Progenitor cell of endocrine pancreas (in vitro differentiated cells): ENCODE measurements at regions not wholly inside any gene's neighbourhood (a gene's known extent, or its start where the extent isn't known, plus 50 kb on each side); places are given as distances from the start of the nearest gene placed in this dataset.

ENCODE experiments used
- DNase-seq: peaks from one replicate; pipeline ENCODE4 v3.0.0; 2021; ENCODE audit warnings: low spot score; ENCODE audit not compliant: unreplicated experiment
- H3K27ac Mint-ChIP-seq: 2 replicates; pipeline ENCODE4 v1.8.0; 2021; ENCODE audit warnings: mild to moderate bottlenecking, moderate library complexity, mixed read lengths
- H3K27me3 Mint-ChIP-seq: 2 replicates; pipeline ENCODE4 v1.8.0; 2021; ENCODE audit warnings: mixed read lengths
- H3K36me3 Mint-ChIP-seq: 2 replicates; pipeline ENCODE4 v1.8.0; 2022; ENCODE audit warnings: mixed read lengths; ENCODE audit not compliant: insufficient read depth
- H3K4me1 Mint-ChIP-seq: 2 replicates; pipeline ENCODE4 v1.8.0; 2021; ENCODE audit warnings: low read depth, mixed read lengths
- H3K4me3 Mint-ChIP-seq: 2 replicates; pipeline ENCODE4 v1.8.0; 2021; ENCODE audit warnings: low read depth, mild to moderate bottlenecking, moderate library complexity, mixed read lengths
- H3K9me3 Mint-ChIP-seq: 2 replicates; pipeline ENCODE4 v1.8.0; 2021; ENCODE audit warnings: low read depth, mixed read lengths
- TF ChIP-seq, protein P1 (sequence below): fragments of 200-600 bp; sonication (generic); IDR thresholded peaks from one replicate; pipeline ENCODE4 v1.5.0; 2021; ENCODE audit warnings: antibody characterized with exemption, mild to moderate bottlenecking; ENCODE audit not compliant: unreplicated experiment

DNA sequence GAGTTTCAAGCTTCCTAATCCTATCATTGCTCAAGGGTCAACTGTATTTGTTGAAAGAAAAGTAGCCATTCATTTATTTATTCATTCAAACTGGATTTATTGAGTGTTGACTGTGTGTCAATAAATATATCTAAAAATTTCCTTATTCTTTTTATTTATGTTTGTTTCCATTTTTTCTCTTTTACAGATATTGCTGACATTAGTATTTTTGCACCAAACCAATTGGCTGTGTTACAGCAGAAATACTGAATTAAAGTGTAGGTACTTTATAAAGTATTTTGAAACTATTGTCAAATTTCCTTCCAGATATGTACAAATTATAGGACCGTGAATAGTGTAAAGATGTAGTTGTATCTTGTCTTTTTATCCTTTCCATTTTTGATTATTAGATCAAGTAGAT lies 692.0 kb upstream of the SLC10A2 start:
- peaks cover 4% of the 10 kb centered on the region for H3K4me1 Mint-ChIP-seq
- DNase-seq = no peak
- peaks cover 8% of the 10 kb centered on the region for H3K9me3 Mint-ChIP-seq
- H3K36me3 Mint-ChIP-seq = no peaks in the 10 kb centered on the region
- no peaks in the 10 kb centered on the region for H3K27me3 Mint-ChIP-seq
- TF ChIP-seq, protein P1, sequence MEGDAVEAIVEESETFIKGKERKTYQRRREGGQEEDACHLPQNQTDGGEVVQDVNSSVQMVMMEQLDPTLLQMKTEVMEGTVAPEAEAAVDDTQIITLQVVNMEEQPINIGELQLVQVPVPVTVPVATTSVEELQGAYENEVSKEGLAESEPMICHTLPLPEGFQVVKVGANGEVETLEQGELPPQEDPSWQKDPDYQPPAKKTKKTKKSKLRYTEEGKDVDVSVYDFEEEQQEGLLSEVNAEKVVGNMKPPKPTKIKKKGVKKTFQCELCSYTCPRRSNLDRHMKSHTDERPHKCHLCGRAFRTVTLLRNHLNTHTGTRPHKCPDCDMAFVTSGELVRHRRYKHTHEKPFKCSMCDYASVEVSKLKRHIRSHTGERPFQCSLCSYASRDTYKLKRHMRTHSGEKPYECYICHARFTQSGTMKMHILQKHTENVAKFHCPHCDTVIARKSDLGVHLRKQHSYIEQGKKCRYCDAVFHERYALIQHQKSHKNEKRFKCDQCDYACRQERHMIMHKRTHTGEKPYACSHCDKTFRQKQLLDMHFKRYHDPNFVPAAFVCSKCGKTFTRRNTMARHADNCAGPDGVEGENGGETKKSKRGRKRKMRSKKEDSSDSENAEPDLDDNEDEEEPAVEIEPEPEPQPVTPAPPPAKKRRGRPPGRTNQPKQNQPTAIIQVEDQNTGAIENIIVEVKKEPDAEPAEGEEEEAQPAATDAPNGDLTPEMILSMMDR = no peak
- H3K4me3 Mint-ChIP-seq = no peak overlapping the region
- H3K27ac Mint-ChIP-seq = no peak overlapping the region

DNA sequence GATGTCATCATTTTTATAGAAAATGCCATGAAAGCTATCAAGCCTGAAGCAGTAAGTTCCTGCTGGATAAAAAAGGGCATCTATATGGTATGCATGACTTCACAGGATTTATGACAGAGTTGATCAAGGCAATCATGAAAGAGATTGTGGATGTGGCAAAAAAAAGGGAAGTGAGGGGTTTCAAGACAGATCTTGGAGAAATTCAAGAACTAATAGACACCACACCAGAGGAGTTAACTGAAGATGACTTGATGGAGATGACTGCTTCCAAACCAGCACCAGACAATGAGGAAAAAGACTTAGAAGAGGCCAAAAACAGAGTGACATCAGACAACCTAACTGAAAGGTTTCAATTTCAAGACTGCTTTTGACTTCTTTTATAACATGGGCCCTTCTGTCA lies 691.1 kb upstream of the SLC10A2 start:
- H3K9me3 Mint-ChIP-seq = peaks cover 8% of the 10 kb centered on the region
- TF ChIP-seq, protein P1 = no peak
- peaks cover 4% of the 10 kb centered on the region for H3K4me1 Mint-ChIP-seq
- H3K36me3 Mint-ChIP-seq = no peaks in the 10 kb centered on the region
- H3K4me3 Mint-ChIP-seq = no peak overlapping the region
- no peak for DNase-seq
- no peak overlapping the region for H3K27ac Mint-ChIP-seq
- no peaks in the 10 kb centered on the region for H3K27me3 Mint-ChIP-seq

DNA sequence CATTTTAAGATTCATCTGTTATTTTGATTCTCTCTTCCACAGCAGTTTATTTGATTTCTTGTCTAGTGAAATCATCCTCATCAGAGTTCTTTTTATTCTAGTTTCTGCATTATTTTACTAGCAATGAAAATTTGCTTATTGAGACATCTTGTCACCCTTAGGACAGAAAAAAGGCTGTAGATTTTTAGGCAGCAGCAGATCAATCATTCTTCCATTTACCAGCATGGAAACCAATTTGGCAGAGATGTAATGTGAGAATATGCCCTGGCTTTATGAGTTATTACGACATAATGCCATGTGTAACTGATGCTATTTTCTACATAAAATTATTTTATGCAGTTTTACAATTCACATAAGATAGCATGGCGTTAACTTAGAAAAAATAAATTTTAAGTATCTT lies 688.6 kb upstream of the SLC10A2 start:
- Mint-ChIP-seq H3K27ac (no peak overlapping the region), H3K36me3 (no peaks in the 10 kb centered on the region), H3K9me3 (peaks cover 4% of the 10 kb centered on the region), H3K4me1 (no peaks in the 10 kb centered on the region), H3K4me3 (no peak overlapping the region), H3K27me3 (no peaks in the 10 kb centered on the region)
- TF ChIP-seq, protein P1 = no peak
- DNase-seq = no peak

DNA sequence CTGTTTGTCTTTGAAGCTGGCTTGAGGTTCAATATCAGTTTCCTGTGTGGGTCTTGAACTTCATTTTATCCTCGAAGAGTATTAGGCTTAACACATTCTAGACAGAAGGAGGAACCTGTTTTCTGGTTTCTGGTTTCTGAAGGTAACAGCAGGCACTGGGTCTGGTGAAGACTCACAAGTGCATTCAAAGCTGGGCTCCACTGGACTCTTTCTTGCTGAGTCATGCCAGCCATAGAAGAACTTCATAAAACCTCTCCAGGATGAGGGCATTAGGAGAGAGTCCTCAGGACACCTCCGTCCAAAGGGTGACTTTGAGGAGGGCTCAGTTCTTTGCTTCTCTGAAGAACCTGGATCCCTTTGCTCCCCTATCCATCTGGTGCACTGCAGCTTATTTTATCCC lies 668.6 kb upstream of the SLC10A2 start:
- DNase-seq = no peak
- H3K9me3 Mint-ChIP-seq = no peaks in the 10 kb centered on the region
- no peaks in the 10 kb centered on the region for H3K27me3 Mint-ChIP-seq
- H3K27ac Mint-ChIP-seq = no peak overlapping the region
- TF ChIP-seq, protein P1 = no peak
- H3K4me1 Mint-ChIP-seq = peaks cover 8% of the 10 kb centered on the region
- H3K4me3 Mint-ChIP-seq = no peak overlapping the region
- no peaks in the 10 kb centered on the region for H3K36me3 Mint-ChIP-seq

DNA sequence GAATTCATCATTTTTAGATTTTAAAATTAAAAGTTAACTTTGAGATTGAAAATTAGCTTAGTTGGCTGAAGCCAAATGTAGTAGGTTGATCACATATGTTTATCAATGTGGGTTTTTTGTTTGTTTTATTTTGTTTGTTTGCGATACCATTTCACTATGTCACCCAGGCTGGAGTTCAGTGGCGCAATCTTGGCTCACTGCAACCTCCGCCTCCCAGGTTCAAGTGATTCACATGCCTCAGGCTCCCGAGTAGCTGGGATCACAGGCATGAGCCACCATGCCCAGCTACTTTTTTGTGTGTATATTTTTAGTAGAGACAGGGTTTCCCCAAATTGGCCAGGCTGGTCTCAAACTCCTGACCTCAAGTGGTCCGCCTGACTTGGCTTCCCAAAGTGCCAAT lies 665.7 kb upstream of the SLC10A2 start:
- Mint-ChIP-seq H3K36me3 (no peaks in the 10 kb centered on the region), H3K27ac (no peak overlapping the region), H3K4me1 (peaks cover 8% of the 10 kb centered on the region), H3K27me3 (no peaks in the 10 kb centered on the region), H3K9me3 (no peaks in the 10 kb centered on the region), H3K4me3 (no peak overlapping the region)
- TF ChIP-seq, protein P1 = no peak
- DNase-seq = no peak
